Thyroid gland (tissue), 4 donors: ENCODE measurements at regions not wholly inside any gene's neighbourhood (a gene's known extent, or its start where the extent isn't known, plus 50 kb on each side); places are given as distances from the start of the nearest gene placed in this dataset.

Experiments used
- CTCF ChIP-seq, 6 experiments: fragments of 200-600 bp in 3 of 6; fragments of 450-650 bp in 3 of 6; sonication (generic) in 3 of 6; IDR thresholded peaks; one replicate each; pipeline ENCODE4 v1.5.1; 2016 to 2019; ENCODE audit warnings: antibody characterized with exemption in 6 of 6, mild to moderate bottlenecking in 2 of 6, inconsistent platforms in 1 of 6, moderate library complexity in 1 of 6
- POLR2A ChIP-seq, 2 donors: fragments of 450-650 bp; IDR thresholded peaks; one replicate each; pipeline ENCODE4 v1.6.1; 2017; ENCODE audit warnings: antibody characterized with exemption in 2 of 2, mild to moderate bottlenecking in 2 of 2, moderate library complexity in 1 of 2

GRCh38 chr4:14575919-14576318, 426.4 kb upstream of the CPEB2 start:
- TF ChIP-seq CTCF (IDR thresholded peaks at IDR 0.05) (no peak), POLR2A (IDR thresholded peaks at IDR 0.05) (no peak)
